ENCODE measurements at regions not wholly inside any gene's neighbourhood (a gene's known extent, or its start where the extent isn't known, plus 50 kb on each side); places are given as distances from the start of the nearest gene placed in this dataset.
A peak's percentile ranks its signal among the peaks of the same experiment; 100 is the strongest.

GRCh38 chr2:220011859-220012258, 384.4 kb downstream of the SLC4A3 start:
- no peak overlapping the region for H2AFZ ChIP-seq (ENCODE audit: low read length, unreplicated experiment)
- no peak overlapping the region for H3K4me3 ChIP-seq (ENCODE audit: low read depth, low read length)

GRCh38 chr2:220014961-220015360, 387.5 kb downstream of the SLC4A3 start:
- H3K27me3 ChIP-seq (ENCODE audit: insufficient read depth, low read length) = no peaks in the 10 kb centered on the region
- H3K36me3 ChIP-seq (ENCODE audit: insufficient read depth, low read length) = no peaks in the 10 kb centered on the region
- H3K27ac ChIP-seq (ENCODE audit: low read depth, low read length) = no peak overlapping the region
- no peaks in the 10 kb centered on the region for H3K4me1 ChIP-seq (ENCODE audit: control insufficient read depth, insufficient read depth, low read length, unreplicated experiment)
- no peak overlapping the region for H2AFZ ChIP-seq (ENCODE audit: low read length, unreplicated experiment)
- H3K4me3 ChIP-seq (ENCODE audit: low read depth, low read length) = no peak overlapping the region
- H3K79me2 ChIP-seq (ENCODE audit: control insufficient read depth, insufficient read depth, low read length, unreplicated experiment) = no peaks in the 10 kb centered on the region

More at GRCh38 chr2:220011859-220012258, 384.4 kb downstream of the SLC4A3 start:
- H3K79me2 ChIP-seq (ENCODE audit: control insufficient read depth, insufficient read depth, low read length, unreplicated experiment) = no peaks in the 10 kb centered on the region
- no peaks in the 10 kb centered on the region for H3K27me3 ChIP-seq (ENCODE audit: insufficient read depth, low read length)
- no peaks in the 10 kb centered on the region for H3K4me1 ChIP-seq (ENCODE audit: control insufficient read depth, insufficient read depth, low read length, unreplicated experiment)
- no peaks in the 10 kb centered on the region for H3K36me3 ChIP-seq (ENCODE audit: insufficient read depth, low read length)
- H3K27ac ChIP-seq (ENCODE audit: low read depth, low read length) = no peak overlapping the region

GRCh38 chr2:220015576-220015975, 388.1 kb downstream of the SLC4A3 start:
- Histone ChIP-seq H3K27ac (ENCODE audit: low read depth, low read length) (no peak overlapping the region), H3K4me1 (ENCODE audit: control insufficient read depth, insufficient read depth, low read length, unreplicated experiment) (no peaks in the 10 kb centered on the region), H2AFZ (ENCODE audit: low read length, unreplicated experiment) (no peak overlapping the region), H3K79me2 (ENCODE audit: control insufficient read depth, insufficient read depth, low read length, unreplicated experiment) (no peaks in the 10 kb centered on the region), H3K4me3 (ENCODE audit: low read depth, low read length) (no peak overlapping the region), H3K27me3 (ENCODE audit: insufficient read depth, low read length) (no peaks in the 10 kb centered on the region), H3K36me3 (ENCODE audit: insufficient read depth, low read length) (no peaks in the 10 kb centered on the region)

GRCh38 chr2:220025207-220025606, 397.8 kb downstream of the SLC4A3 start:
- no peak overlapping the region for H2AFZ ChIP-seq (ENCODE audit: low read length, unreplicated experiment)
- no peaks in the 10 kb centered on the region for H3K79me2 ChIP-seq (ENCODE audit: control insufficient read depth, insufficient read depth, low read length, unreplicated experiment)
- H3K4me1 ChIP-seq (ENCODE audit: control insufficient read depth, insufficient read depth, low read length, unreplicated experiment) = no peaks in the 10 kb centered on the region
- no peak overlapping the region for H3K27ac ChIP-seq (ENCODE audit: low read depth, low read length)
- no peaks in the 10 kb centered on the region for H3K36me3 ChIP-seq (ENCODE audit: insufficient read depth, low read length)
- no peaks in the 10 kb centered on the region for H3K27me3 ChIP-seq (ENCODE audit: insufficient read depth, low read length)
- no peak overlapping the region for H3K4me3 ChIP-seq (ENCODE audit: low read depth, low read length)

- no peak overlapping the region for H3K4me3 ChIP-seq (ENCODE audit: low read depth, low read length)
- peaks cover 6% of the 10 kb centered on the region for H3K4me1 ChIP-seq (ENCODE audit: control insufficient read depth, insufficient read depth, low read length, unreplicated experiment)
- no peaks in the 10 kb centered on the region for H3K79me2 ChIP-seq (ENCODE audit: control insufficient read depth, insufficient read depth, low read length, unreplicated experiment)
- H3K27ac ChIP-seq (ENCODE audit: low read depth, low read length) = no peak overlapping the region
- H2AFZ ChIP-seq (ENCODE audit: low read length, unreplicated experiment) = no peak overlapping the region
- H3K27me3 ChIP-seq (ENCODE audit: insufficient read depth, low read length) = no peaks in the 10 kb centered on the region
- H3K36me3 ChIP-seq (ENCODE audit: insufficient read depth, low read length) = no peaks in the 10 kb centered on the region
Measured at GRCh38 chr2:220029013-220029412, 401.6 kb downstream of the SLC4A3 start.

- Histone ChIP-seq H3K4me1 (ENCODE audit: control insufficient read depth, insufficient read depth, low read length, unreplicated experiment) (peaks cover 17% of the 10 kb centered on the region), H3K27me3 (ENCODE audit: insufficient read depth, low read length) (no peaks in the 10 kb centered on the region), H3K27ac (ENCODE audit: low read depth, low read length) (no peak overlapping the region), H3K36me3 (ENCODE audit: insufficient read depth, low read length) (no peaks in the 10 kb centered on the region), H3K4me3 (ENCODE audit: low read depth, low read length) (no peak overlapping the region), H2AFZ (ENCODE audit: low read length, unreplicated experiment) (no peak overlapping the region), H3K79me2 (ENCODE audit: control insufficient read depth, insufficient read depth, low read length, unreplicated experiment) (no peaks in the 10 kb centered on the region)
Measured at GRCh38 chr2:220033546-220033945, 406.1 kb downstream of the SLC4A3 start.

- no peak overlapping the region for H3K4me3 ChIP-seq (ENCODE audit: low read depth, low read length)
- peaks cover 17% of the 10 kb centered on the region for H3K4me1 ChIP-seq (ENCODE audit: control insufficient read depth, insufficient read depth, low read length, unreplicated experiment)
- H3K27ac ChIP-seq (ENCODE audit: low read depth, low read length) = peak overlapping the region; percentile 50
Measured at GRCh38 chr2:220034426-220035130, 407.1 kb downstream of the SLC4A3 start.

GRCh38 chr2:220036431-220036830, 409.0 kb downstream of the SLC4A3 start:
- H3K4me3 ChIP-seq (ENCODE audit: low read depth, low read length) = no peak overlapping the region
- H3K4me1 ChIP-seq (ENCODE audit: control insufficient read depth, insufficient read depth, low read length, unreplicated experiment) = peaks cover 17% of the 10 kb centered on the region
- no peaks in the 10 kb centered on the region for H3K27me3 ChIP-seq (ENCODE audit: insufficient read depth, low read length)
- H2AFZ ChIP-seq (ENCODE audit: low read length, unreplicated experiment) = no peak overlapping the region
- H3K36me3 ChIP-seq (ENCODE audit: insufficient read depth, low read length) = no peaks in the 10 kb centered on the region
- H3K27ac ChIP-seq (ENCODE audit: low read depth, low read length) = no peak overlapping the region
- no peaks in the 10 kb centered on the region for H3K79me2 ChIP-seq (ENCODE audit: control insufficient read depth, insufficient read depth, low read length, unreplicated experiment)

More at GRCh38 chr2:220034426-220035130, 407.1 kb downstream of the SLC4A3 start:
- no peaks in the 10 kb centered on the region for H3K36me3 ChIP-seq (ENCODE audit: insufficient read depth, low read length)
- peak overlapping the region; percentile 70 for H2AFZ ChIP-seq (ENCODE audit: low read length, unreplicated experiment)
- H3K79me2 ChIP-seq (ENCODE audit: control insufficient read depth, insufficient read depth, low read length, unreplicated experiment) = no peaks in the 10 kb centered on the region
- no peaks in the 10 kb centered on the region for H3K27me3 ChIP-seq (ENCODE audit: insufficient read depth, low read length)

- Histone ChIP-seq H3K4me3 (ENCODE audit: low read depth, low read length) (no peak overlapping the region), H3K27ac (ENCODE audit: low read depth, low read length) (no peak overlapping the region), H3K4me1 (ENCODE audit: control insufficient read depth, insufficient read depth, low read length, unreplicated experiment) (peaks cover 18% of the 10 kb centered on the region), H3K36me3 (ENCODE audit: insufficient read depth, low read length) (no peaks in the 10 kb centered on the region), H3K27me3 (ENCODE audit: insufficient read depth, low read length) (no peaks in the 10 kb centered on the region), H2AFZ (ENCODE audit: low read length, unreplicated experiment) (no peak overlapping the region), H3K79me2 (ENCODE audit: control insufficient read depth, insufficient read depth, low read length, unreplicated experiment) (no peaks in the 10 kb centered on the region)
Measured at GRCh38 chr2:220040346-220040745, 412.9 kb downstream of the SLC4A3 start.

GRCh38 chr2:220041447-220041846, 414.0 kb downstream of the SLC4A3 start:
- no peaks in the 10 kb centered on the region for H3K36me3 ChIP-seq (ENCODE audit: insufficient read depth, low read length)
- H3K27ac ChIP-seq (ENCODE audit: low read depth, low read length) = no peak overlapping the region
- no peaks in the 10 kb centered on the region for H3K79me2 ChIP-seq (ENCODE audit: control insufficient read depth, insufficient read depth, low read length, unreplicated experiment)
- H3K4me3 ChIP-seq (ENCODE audit: low read depth, low read length) = no peak overlapping the region
- H3K4me1 ChIP-seq (ENCODE audit: control insufficient read depth, insufficient read depth, low read length, unreplicated experiment) = peaks cover 18% of the 10 kb centered on the region
- no peaks in the 10 kb centered on the region for H3K27me3 ChIP-seq (ENCODE audit: insufficient read depth, low read length)
- H2AFZ ChIP-seq (ENCODE audit: low read length, unreplicated experiment) = no peak overlapping the region

GRCh38 chr2:220043155-220043989, 415.9 kb downstream of the SLC4A3 start:
- Histone ChIP-seq H3K27ac (ENCODE audit: low read depth, low read length) (no peak overlapping the region), H3K27me3 (ENCODE audit: insufficient read depth, low read length) (no peaks in the 10 kb centered on the region), H3K36me3 (ENCODE audit: insufficient read depth, low read length) (no peaks in the 10 kb centered on the region), H3K79me2 (ENCODE audit: control insufficient read depth, insufficient read depth, low read length, unreplicated experiment) (no peaks in the 10 kb centered on the region), H3K4me1 (ENCODE audit: control insufficient read depth, insufficient read depth, low read length, unreplicated experiment) (peaks cover 18% of the 10 kb centered on the region), H3K4me3 (ENCODE audit: low read depth, low read length) (no peak overlapping the region), H2AFZ (ENCODE audit: low read length, unreplicated experiment) (no peak overlapping the region)
